ENCODE measurements at regions not wholly inside any gene's neighbourhood (a gene's known extent, or its start where the extent isn't known, plus 50 kb on each side); places are given as distances from the start of the nearest gene placed in this dataset.

DNA sequence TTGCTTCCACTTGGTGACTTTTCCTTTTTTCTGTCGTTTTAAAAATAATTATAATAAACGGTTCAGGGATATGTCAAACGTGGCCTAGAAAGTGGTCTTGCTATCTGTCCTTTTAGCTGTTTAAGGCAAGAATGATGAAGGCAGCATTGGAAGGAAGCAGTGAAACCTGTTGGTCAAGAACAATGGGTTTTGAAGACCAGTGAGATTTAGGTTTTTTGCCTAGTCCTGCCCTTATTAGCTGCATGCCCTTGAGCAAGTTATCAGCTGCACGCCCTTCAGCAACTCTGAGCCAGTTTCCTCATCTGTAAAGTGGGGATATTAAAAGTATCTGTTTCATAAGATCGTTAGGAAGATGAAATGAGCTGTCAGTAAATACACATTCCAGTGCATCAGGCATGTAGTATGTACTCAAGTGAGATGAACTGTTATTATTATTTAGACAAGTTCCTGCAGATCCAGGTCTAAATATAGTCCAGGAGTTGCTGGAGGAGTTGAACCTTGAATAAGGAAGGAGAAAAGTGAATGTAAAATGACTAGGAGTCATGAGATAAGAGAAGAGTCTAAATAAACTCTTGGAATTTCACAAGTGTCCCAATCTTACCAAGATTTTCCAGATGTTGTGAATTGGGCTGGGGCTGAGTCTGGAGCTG, 90.8 kb upstream of the HSD17B12 start:
- no TSS peak for BruUV-seq (replicated peaks)
- POLR2A ChIA-PET, result no interaction called here
- no peak overlapping the region for H3K27ac Mint-ChIP-seq (ENCODE audit: unreplicated experiment)
- DNase-seq, result no peak
- H3K9me3 ChIP-seq, result no peaks in the 10 kb centered on the region; the same call in 1 of the 2 replicates
- H3K4me3 ChIP-seq (ENCODE audit: low read depth, low read length), result no peak overlapping the region
- H3K4me1 ChIP-seq, result no peaks in the 10 kb centered on the region
- H3K36me3 Mint-ChIP-seq (ENCODE audit: insufficient read depth, unreplicated experiment), result no peaks in the 10 kb centered on the region
- H3K4me3 Mint-ChIP-seq (ENCODE audit: unreplicated experiment), result no peak overlapping the region
- no peaks in the 10 kb centered on the region for H3K36me3 ChIP-seq (ENCODE audit: control insufficient read depth, insufficient read depth, low read length)
- peaks cover 16% of the 10 kb centered on the region for H3K27me3 Mint-ChIP-seq (ENCODE audit: insufficient read depth, unreplicated experiment)
- H3K9me3 Mint-ChIP-seq (ENCODE audit: unreplicated experiment), result no peaks in the 10 kb centered on the region
- no peaks in the 10 kb centered on the region for H3K4me1 Mint-ChIP-seq (ENCODE audit: low read depth, unreplicated experiment)
- TF ChIP-seq, protein P1, sequence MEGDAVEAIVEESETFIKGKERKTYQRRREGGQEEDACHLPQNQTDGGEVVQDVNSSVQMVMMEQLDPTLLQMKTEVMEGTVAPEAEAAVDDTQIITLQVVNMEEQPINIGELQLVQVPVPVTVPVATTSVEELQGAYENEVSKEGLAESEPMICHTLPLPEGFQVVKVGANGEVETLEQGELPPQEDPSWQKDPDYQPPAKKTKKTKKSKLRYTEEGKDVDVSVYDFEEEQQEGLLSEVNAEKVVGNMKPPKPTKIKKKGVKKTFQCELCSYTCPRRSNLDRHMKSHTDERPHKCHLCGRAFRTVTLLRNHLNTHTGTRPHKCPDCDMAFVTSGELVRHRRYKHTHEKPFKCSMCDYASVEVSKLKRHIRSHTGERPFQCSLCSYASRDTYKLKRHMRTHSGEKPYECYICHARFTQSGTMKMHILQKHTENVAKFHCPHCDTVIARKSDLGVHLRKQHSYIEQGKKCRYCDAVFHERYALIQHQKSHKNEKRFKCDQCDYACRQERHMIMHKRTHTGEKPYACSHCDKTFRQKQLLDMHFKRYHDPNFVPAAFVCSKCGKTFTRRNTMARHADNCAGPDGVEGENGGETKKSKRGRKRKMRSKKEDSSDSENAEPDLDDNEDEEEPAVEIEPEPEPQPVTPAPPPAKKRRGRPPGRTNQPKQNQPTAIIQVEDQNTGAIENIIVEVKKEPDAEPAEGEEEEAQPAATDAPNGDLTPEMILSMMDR (IDR thresholded peaks at IDR 0.05; ENCODE audit: insufficient read depth in 1 of 2, low read depth in 1 of 2, low read length in 1 of 2, severe bottlenecking in 1 of 2, unreplicated experiment in 1 of 2), result no peak
- CTCF ChIA-PET, result no interaction called here
- intact Hi-C loops (cut with micrococcal nuclease; ENCODE audit: unreplicated experiment), result loop anchor here (5.0 kb wide), 1 partner anchor 93 kb away; the partner anchor contains the start of gene HSD17B12
- H3K27me3 ChIP-seq (replicated peaks; ENCODE audit: control insufficient read depth, insufficient read depth, low read length), result no peaks in the 10 kb centered on the region

DNA sequence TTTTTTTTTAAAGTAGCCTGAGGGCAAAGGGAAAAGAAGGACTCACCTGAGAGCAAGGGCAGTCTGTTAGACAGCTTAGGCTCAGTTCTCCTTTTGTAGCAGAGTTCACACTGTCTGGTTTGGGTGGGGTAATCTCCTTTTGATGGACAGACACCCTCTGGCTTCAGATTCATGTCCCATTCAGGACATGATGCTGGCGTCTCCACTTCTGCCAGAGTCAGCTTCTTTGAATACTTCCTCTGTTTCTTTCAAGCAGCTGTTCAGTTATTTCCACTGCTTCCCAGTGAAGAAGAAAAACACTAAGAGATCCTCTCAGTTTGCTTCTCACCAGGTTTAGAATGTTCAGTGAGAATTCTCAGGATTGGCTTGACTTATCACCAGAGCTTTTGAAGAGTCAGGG, 79.0 kb upstream of the HSD17B12 start:
- ChIA-PET CTCF (interaction anchor here (0.6 kb wide), 1 partner anchor 201 kb away, joined by 3 read pairs; no protein-coding TSS in a partner anchor), POLR2A (no interaction called here)
- Histone ChIP-seq H3K9me3 (no peaks in the 10 kb centered on the region), H3K27me3 (replicated peaks; ENCODE audit: control insufficient read depth, insufficient read depth, low read length) (no peaks in the 10 kb centered on the region), H3K4me1 (no peaks in the 10 kb centered on the region), H3K4me3 (ENCODE audit: low read depth, low read length) (no peak overlapping the region), H3K36me3 (ENCODE audit: control insufficient read depth, insufficient read depth, low read length) (no peaks in the 10 kb centered on the region)
- H3K4me3 Mint-ChIP-seq (ENCODE audit: unreplicated experiment), result no peak overlapping the region
- no peak for DNase-seq
- H3K27me3 Mint-ChIP-seq (ENCODE audit: insufficient read depth, unreplicated experiment), result peaks cover 18% of the 10 kb centered on the region
- no peaks in the 10 kb centered on the region for H3K4me1 Mint-ChIP-seq (ENCODE audit: low read depth, unreplicated experiment)
- BruUV-seq (replicated peaks), result no TSS peak
- no peak overlapping the region for H3K27ac Mint-ChIP-seq (ENCODE audit: unreplicated experiment)
- no peaks in the 10 kb centered on the region for H3K9me3 Mint-ChIP-seq (ENCODE audit: unreplicated experiment)
- TF ChIP-seq, protein P1 (IDR thresholded peaks at IDR 0.05; ENCODE audit: insufficient read depth in 1 of 2, low read depth in 1 of 2, low read length in 1 of 2, severe bottlenecking in 1 of 2, unreplicated experiment in 1 of 2), result no peak
- intact Hi-C loops (cut with micrococcal nuclease; ENCODE audit: unreplicated experiment), result no loop called here
- no peaks in the 10 kb centered on the region for H3K36me3 Mint-ChIP-seq (ENCODE audit: insufficient read depth, unreplicated experiment)

DNA sequence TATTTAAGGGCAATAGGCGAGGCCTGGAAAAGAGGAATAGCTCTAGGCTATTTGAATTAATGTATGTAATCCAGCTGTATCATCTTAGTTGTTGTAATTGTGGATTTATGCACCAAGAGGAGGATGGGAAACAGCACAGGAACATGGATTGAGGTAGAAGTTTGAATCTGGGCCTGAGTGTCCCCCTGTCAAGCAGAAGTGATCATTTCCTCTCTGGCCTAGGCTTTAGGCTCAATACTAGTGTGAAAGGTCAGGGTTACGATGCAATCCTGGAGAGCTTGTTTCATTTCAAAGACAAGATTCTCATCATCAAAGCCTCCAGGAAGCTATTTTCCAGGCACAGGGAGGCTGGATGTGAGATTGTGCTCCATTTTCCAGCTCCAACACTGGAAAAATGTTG, 77.9 kb upstream of the HSD17B12 start:
- Mint-ChIP-seq H3K36me3 (ENCODE audit: insufficient read depth, unreplicated experiment) (no peaks in the 10 kb centered on the region), H3K4me3 (ENCODE audit: unreplicated experiment) (no peak overlapping the region), H3K4me1 (ENCODE audit: low read depth, unreplicated experiment) (no peaks in the 10 kb centered on the region), H3K9me3 (ENCODE audit: unreplicated experiment) (no peaks in the 10 kb centered on the region), H3K27me3 (ENCODE audit: insufficient read depth, unreplicated experiment) (peaks cover 14% of the 10 kb centered on the region), H3K27ac (ENCODE audit: unreplicated experiment) (no peak overlapping the region)
- CTCF ChIA-PET, result interaction anchor here (0.6 to 0.7 kb wide), 2 partner anchors 28 to 97 kb away, joined by 3 read pairs; no protein-coding TSS in a partner anchor
- Histone ChIP-seq H3K4me1 (no peaks in the 10 kb centered on the region), H3K36me3 (ENCODE audit: control insufficient read depth, insufficient read depth, low read length) (no peaks in the 10 kb centered on the region), H3K9me3 (no peaks in the 10 kb centered on the region), H3K27me3 (replicated peaks; ENCODE audit: control insufficient read depth, insufficient read depth, low read length) (no peaks in the 10 kb centered on the region), H3K4me3 (ENCODE audit: low read depth, low read length) (no peak overlapping the region)
- BruUV-seq (replicated peaks), result no TSS peak
- POLR2A ChIA-PET, result interaction anchor here (0.6 kb wide), 1 partner anchor 205 kb away, joined by 12 read pairs; no protein-coding TSS in a partner anchor
- TF ChIP-seq, protein P1 (IDR thresholded peaks at IDR 0.05; ENCODE audit: insufficient read depth in 1 of 2, low read depth in 1 of 2, low read length in 1 of 2, severe bottlenecking in 1 of 2, unreplicated experiment in 1 of 2), result no peak
- intact Hi-C loops (cut with micrococcal nuclease; ENCODE audit: unreplicated experiment), result no loop called here
- no peak for DNase-seq
